ENCODE measurements at regions not wholly inside any gene's neighbourhood (a gene's known extent, or its start where the extent isn't known, plus 50 kb on each side); places are given as distances from the start of the nearest gene placed in this dataset.

GRCh38 chr1:30029677-30030076, 693.7 kb downstream of the MATN1 start:
- no peak overlapping the region for H3K27ac ChIP-seq
- no peak for ATAC-seq
- no peak overlapping the region for H3K4me2 ChIP-seq
- no peak for DNase-seq (ENCODE audit: low read depth in 1 of 2, low spot score in 1 of 2)
- ChIA-PET CTCF (interaction anchor here (1.0 kb wide), 2 partner anchors 73 to 772 kb away, joined by 3 read pairs; no protein-coding TSS in a partner anchor), POLR2A (no interaction called here)
- no peak for TF ChIP-seq MYC (IDR thresholded peaks at IDR 0.05; ENCODE audit: borderline replicate concordance, low read length)
- no peak for TF ChIP-seq HOXB5 (CRISPR knock-in tag; IDR thresholded peaks at IDR 0.05)
- TF ChIP-seq, protein P1, sequence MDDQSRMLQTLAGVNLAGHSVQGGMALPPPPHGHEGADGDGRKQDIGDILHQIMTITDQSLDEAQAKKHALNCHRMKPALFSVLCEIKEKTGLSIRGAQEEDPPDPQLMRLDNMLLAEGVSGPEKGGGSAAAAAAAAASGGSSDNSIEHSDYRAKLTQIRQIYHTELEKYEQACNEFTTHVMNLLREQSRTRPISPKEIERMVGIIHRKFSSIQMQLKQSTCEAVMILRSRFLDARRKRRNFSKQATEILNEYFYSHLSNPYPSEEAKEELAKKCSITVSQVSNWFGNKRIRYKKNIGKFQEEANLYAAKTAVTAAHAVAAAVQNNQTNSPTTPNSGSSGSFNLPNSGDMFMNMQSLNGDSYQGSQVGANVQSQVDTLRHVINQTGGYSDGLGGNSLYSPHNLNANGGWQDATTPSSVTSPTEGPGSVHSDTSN (IDR thresholded peaks at IDR 0.05) = no peak
- TF ChIP-seq, protein P2, sequence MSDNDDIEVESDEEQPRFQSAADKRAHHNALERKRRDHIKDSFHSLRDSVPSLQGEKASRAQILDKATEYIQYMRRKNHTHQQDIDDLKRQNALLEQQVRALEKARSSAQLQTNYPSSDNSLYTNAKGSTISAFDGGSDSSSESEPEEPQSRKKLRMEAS (IDR thresholded peaks at IDR 0.05) = no peak
- TF ChIP-seq, protein P3, sequence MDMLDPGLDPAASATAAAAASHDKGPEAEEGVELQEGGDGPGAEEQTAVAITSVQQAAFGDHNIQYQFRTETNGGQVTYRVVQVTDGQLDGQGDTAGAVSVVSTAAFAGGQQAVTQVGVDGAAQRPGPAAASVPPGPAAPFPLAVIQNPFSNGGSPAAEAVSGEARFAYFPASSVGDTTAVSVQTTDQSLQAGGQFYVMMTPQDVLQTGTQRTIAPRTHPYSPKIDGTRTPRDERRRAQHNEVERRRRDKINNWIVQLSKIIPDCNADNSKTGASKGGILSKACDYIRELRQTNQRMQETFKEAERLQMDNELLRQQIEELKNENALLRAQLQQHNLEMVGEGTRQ (IDR thresholded peaks at IDR 0.05) = no peak
- TF ChIP-seq FOXS1 (CRISPR knock-in tag; IDR thresholded peaks at IDR 0.05) = no peak
- no peak for TF ChIP-seq ZC3H11A (IDR thresholded peaks at IDR 0.05)
- TF ChIP-seq CHD2 (IDR thresholded peaks at IDR 0.05; ENCODE audit: low read length, partially characterized antibody) = no peak
- TF ChIP-seq RARB (CRISPR knock-in tag; IDR thresholded peaks at IDR 0.05) = no peak
- TF ChIP-seq ZSCAN20 (CRISPR knock-in tag; IDR thresholded peaks at IDR 0.05) = no peak
- TF ChIP-seq KDM1A (IDR thresholded peaks at IDR 0.05; ENCODE audit: low read depth) = no peak
- TF ChIP-seq KDM5A (IDR thresholded peaks at IDR 0.05) = no peak
- H3K4me3 ChIP-seq = no peak overlapping the region
- H3K9me3 ChIP-seq = no peaks in the 10 kb centered on the region
- FAIRE-seq = no peak
- no peaks in the 10 kb centered on the region for H3K4me1 ChIP-seq
- 0% methylated on average over 1 of the region's 1 CpG for WGBS (ENCODE audit: missing lambda C conversion rate)

DNA sequence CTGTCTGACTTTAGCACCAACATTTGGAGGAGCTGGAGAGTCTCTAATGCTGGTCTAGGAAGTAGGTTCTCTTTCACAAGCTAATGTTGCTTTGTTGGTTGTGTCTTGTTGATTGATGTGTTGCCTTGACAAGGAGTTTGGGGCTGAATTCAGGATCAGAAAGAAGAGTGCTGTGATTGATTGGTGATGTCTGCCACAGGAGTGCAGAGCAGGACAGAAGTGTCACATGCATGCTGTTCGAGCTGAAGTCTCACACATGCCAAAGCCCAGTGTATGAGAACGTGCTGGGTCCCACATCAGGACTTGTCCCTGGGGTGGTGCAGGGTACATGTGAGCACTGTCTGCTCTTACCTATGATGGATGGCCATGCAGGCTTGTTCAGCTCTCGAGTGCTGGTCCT, 694.4 kb downstream of the MATN1 start:
- FAIRE-seq (no peak), ATAC-seq (no peak)

GRCh38 chr1:30028283-30028682, 695.1 kb downstream of the MATN1 start:
- CTCF ChIA-PET = no interaction called here
- WGBS (ENCODE audit: missing lambda C conversion rate) = 18% methylated on average over 2 of the region's 2 CpGs
- H3K4me2 ChIP-seq = no peak overlapping the region
- no peak overlapping the region for H3K4me3 ChIP-seq
- POLR2A ChIA-PET = no interaction called here
- H3K9me3 ChIP-seq = no peaks in the 10 kb centered on the region
- H3K27ac ChIP-seq = no peak overlapping the region
- FAIRE-seq (no peak), DNase-seq (ENCODE audit: low read depth in 1 of 2, low spot score in 1 of 2) (no peak), ATAC-seq (no peak)
- no peaks in the 10 kb centered on the region for H3K4me1 ChIP-seq
- TF ChIP-seq EP300 (IDR thresholded peaks at IDR 0.05) = no peak
- TF ChIP-seq SREBF2 (IDR thresholded peaks at IDR 0.05) = no peak
- TF ChIP-seq, protein P4, sequence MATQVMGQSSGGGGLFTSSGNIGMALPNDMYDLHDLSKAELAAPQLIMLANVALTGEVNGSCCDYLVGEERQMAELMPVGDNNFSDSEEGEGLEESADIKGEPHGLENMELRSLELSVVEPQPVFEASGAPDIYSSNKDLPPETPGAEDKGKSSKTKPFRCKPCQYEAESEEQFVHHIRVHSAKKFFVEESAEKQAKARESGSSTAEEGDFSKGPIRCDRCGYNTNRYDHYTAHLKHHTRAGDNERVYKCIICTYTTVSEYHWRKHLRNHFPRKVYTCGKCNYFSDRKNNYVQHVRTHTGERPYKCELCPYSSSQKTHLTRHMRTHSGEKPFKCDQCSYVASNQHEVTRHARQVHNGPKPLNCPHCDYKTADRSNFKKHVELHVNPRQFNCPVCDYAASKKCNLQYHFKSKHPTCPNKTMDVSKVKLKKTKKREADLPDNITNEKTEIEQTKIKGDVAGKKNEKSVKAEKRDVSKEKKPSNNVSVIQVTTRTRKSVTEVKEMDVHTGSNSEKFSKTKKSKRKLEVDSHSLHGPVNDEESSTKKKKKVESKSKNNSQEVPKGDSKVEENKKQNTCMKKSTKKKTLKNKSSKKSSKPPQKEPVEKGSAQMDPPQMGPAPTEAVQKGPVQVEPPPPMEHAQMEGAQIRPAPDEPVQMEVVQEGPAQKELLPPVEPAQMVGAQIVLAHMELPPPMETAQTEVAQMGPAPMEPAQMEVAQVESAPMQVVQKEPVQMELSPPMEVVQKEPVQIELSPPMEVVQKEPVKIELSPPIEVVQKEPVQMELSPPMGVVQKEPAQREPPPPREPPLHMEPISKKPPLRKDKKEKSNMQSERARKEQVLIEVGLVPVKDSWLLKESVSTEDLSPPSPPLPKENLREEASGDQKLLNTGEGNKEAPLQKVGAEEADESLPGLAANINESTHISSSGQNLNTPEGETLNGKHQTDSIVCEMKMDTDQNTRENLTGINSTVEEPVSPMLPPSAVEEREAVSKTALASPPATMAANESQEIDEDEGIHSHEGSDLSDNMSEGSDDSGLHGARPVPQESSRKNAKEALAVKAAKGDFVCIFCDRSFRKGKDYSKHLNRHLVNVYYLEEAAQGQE (IDR thresholded peaks at IDR 0.05) = no peak
- no peak for TF ChIP-seq GATA3 (IDR thresholded peaks at IDR 0.05; ENCODE audit: borderline replicate concordance)
- TF ChIP-seq RFX5 (IDR thresholded peaks at IDR 0.05) = no peak
- no peak for TF ChIP-seq HOXA7 (CRISPR knock-in tag; IDR thresholded peaks at IDR 0.05)
- TF ChIP-seq, protein P5, sequence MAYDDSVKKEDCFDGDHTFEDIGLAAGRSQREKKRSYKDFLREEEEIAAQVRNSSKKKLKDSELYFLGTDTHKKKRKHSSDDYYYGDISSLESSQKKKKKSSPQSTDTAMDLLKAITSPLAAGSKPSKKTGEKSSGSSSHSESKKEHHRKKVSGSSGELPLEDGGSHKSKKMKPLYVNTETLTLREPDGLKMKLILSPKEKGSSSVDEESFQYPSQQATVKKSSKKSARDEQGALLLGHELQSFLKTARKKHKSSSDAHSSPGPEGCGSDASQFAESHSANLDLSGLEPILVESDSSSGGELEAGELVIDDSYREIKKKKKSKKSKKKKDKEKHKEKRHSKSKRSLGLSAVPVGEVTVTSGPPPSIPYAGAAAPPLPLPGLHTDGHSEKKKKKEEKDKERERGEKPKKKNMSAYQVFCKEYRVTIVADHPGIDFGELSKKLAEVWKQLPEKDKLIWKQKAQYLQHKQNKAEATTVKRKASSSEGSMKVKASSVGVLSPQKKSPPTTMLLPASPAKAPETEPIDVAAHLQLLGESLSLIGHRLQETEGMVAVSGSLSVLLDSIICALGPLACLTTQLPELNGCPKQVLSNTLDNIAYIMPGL (CRISPR knock-in tag; IDR thresholded peaks at IDR 0.05; ENCODE audit: borderline replicate concordance) = no peak
- no peak for TF ChIP-seq RARB (CRISPR knock-in tag; IDR thresholded peaks at IDR 0.05)

More for the DNA sequence above, 694.4 kb downstream of the MATN1 start:
- ChIA-PET CTCF (interaction anchor here (1.0 kb wide), 2 partner anchors 72 to 772 kb away, joined by 3 read pairs; no protein-coding TSS in a partner anchor), POLR2A (no interaction called here)
- no peak for DNase-seq (ENCODE audit: low read depth in 1 of 2, low spot score in 1 of 2)
- no peak overlapping the region for H3K4me3 ChIP-seq
- no peaks in the 10 kb centered on the region for H3K9me3 ChIP-seq
- no peak overlapping the region for H3K27ac ChIP-seq
- WGBS (ENCODE audit: missing lambda C conversion rate) = 8% methylated on average over 3 of the region's 3 CpGs
- H3K4me2 ChIP-seq = no peak overlapping the region
- TF ChIP-seq RFX5 (IDR thresholded peaks at IDR 0.05) (no peak), RARB (CRISPR knock-in tag; IDR thresholded peaks at IDR 0.05) (no peak), EP300 (IDR thresholded peaks at IDR 0.05) (no peak), FOSB (CRISPR knock-in tag; IDR thresholded peaks at IDR 0.05) (no peak), JUN (IDR thresholded peaks at IDR 0.05) (no peak), TP53 (CRISPR knock-in tag; IDR thresholded peaks at IDR 0.05) (no peak), HOXB5 (CRISPR knock-in tag; IDR thresholded peaks at IDR 0.05) (no peak), CBX2 (IDR thresholded peaks at IDR 0.05; ENCODE audit: borderline replicate concordance, low read depth) (no peak), RAD21 (conservative IDR thresholded peaks at IDR 0.05 in 1 of 2, IDR thresholded peaks at IDR 0.05 in 1 of 2) (no peak)
- TF ChIP-seq, protein P6, sequence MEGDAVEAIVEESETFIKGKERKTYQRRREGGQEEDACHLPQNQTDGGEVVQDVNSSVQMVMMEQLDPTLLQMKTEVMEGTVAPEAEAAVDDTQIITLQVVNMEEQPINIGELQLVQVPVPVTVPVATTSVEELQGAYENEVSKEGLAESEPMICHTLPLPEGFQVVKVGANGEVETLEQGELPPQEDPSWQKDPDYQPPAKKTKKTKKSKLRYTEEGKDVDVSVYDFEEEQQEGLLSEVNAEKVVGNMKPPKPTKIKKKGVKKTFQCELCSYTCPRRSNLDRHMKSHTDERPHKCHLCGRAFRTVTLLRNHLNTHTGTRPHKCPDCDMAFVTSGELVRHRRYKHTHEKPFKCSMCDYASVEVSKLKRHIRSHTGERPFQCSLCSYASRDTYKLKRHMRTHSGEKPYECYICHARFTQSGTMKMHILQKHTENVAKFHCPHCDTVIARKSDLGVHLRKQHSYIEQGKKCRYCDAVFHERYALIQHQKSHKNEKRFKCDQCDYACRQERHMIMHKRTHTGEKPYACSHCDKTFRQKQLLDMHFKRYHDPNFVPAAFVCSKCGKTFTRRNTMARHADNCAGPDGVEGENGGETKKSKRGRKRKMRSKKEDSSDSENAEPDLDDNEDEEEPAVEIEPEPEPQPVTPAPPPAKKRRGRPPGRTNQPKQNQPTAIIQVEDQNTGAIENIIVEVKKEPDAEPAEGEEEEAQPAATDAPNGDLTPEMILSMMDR (IDR thresholded peaks at IDR 0.05) = no peak
- TF ChIP-seq, protein P7, sequence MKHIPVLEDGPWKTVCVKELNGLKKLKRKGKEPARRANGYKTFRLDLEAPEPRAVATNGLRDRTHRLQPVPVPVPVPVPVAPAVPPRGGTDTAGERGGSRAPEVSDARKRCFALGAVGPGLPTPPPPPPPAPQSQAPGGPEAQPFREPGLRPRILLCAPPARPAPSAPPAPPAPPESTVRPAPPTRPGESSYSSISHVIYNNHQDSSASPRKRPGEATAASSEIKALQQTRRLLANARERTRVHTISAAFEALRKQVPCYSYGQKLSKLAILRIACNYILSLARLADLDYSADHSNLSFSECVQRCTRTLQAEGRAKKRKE (CRISPR knock-in tag; IDR thresholded peaks at IDR 0.05; ENCODE audit: low read depth) = no peak
- H3K4me1 ChIP-seq = no peaks in the 10 kb centered on the region
